ENCODE measurements at regions not wholly inside any gene's neighbourhood (a gene's known extent, or its start where the extent isn't known, plus 50 kb on each side); places are given as distances from the start of the nearest gene placed in this dataset.
A peak's percentile ranks its signal among the peaks of the same experiment; 100 is the strongest.

- TF ChIP-seq POLR2A (IDR thresholded peaks at IDR 0.05; ENCODE audit: low read depth, low read length) (no peak), POLR2AphosphoS5 (IDR thresholded peaks at IDR 0.05; ENCODE audit: low read depth, low read length) (no peak), TAF1 (IDR thresholded peaks at IDR 0.05; ENCODE audit: borderline replicate concordance, low read depth, low read length) (no peak)
- no peak for FAIRE-seq
- no peak for DNase-seq (ENCODE audit: insufficient read length)
Observed at GRCh38 chr4:123579961-123580360, 183.4 kb downstream of the SPRY1 start.

- no peak for DNase-seq (ENCODE audit: insufficient read length)
- no peak for TF ChIP-seq POLR2A (IDR thresholded peaks at IDR 0.05; ENCODE audit: low read depth, low read length)
- TF ChIP-seq POLR2AphosphoS5 (IDR thresholded peaks at IDR 0.05; ENCODE audit: low read depth, low read length), result no peak
- no peak for TF ChIP-seq TAF1 (IDR thresholded peaks at IDR 0.05; ENCODE audit: borderline replicate concordance, low read depth, low read length)
- FAIRE-seq, result no peak
Observed at GRCh38 chr4:123580981-123581664, 184.5 kb downstream of the SPRY1 start.

GRCh38 chr4:123581802-123582201 lies 185.2 kb downstream of the SPRY1 start:
- DNase-seq (ENCODE audit: insufficient read length) (no peak), FAIRE-seq (no peak)
- no peak for TF ChIP-seq TAF1 (IDR thresholded peaks at IDR 0.05; ENCODE audit: borderline replicate concordance, low read depth, low read length)
- no peak for TF ChIP-seq POLR2AphosphoS5 (IDR thresholded peaks at IDR 0.05; ENCODE audit: low read depth, low read length)
- TF ChIP-seq POLR2A (IDR thresholded peaks at IDR 0.05; ENCODE audit: low read depth, low read length), result no peak

GRCh38 chr4:123583043-123583442 lies 186.4 kb downstream of the SPRY1 start:
- no peak for FAIRE-seq
- no peak for DNase-seq (ENCODE audit: insufficient read length)
- no peak for TF ChIP-seq TAF1 (IDR thresholded peaks at IDR 0.05; ENCODE audit: borderline replicate concordance, low read depth, low read length)
- no peak for TF ChIP-seq POLR2AphosphoS5 (IDR thresholded peaks at IDR 0.05; ENCODE audit: low read depth, low read length)
- no peak for TF ChIP-seq POLR2A (IDR thresholded peaks at IDR 0.05; ENCODE audit: low read depth, low read length)

- DNase-seq (ENCODE audit: insufficient read length) (no peak), FAIRE-seq (no peak)
- TF ChIP-seq TAF1 (IDR thresholded peaks at IDR 0.05; ENCODE audit: borderline replicate concordance, low read depth, low read length) (no peak), POLR2AphosphoS5 (IDR thresholded peaks at IDR 0.05; ENCODE audit: low read depth, low read length) (no peak)
Observed at GRCh38 chr4:123585111-123585510, 188.5 kb downstream of the SPRY1 start.

GRCh38 chr4:123587983-123588494 lies 191.4 kb downstream of the SPRY1 start:
- no peak for DNase-seq (ENCODE audit: insufficient read length)
- FAIRE-seq, result no peak
- TF ChIP-seq POLR2A (IDR thresholded peaks at IDR 0.05; ENCODE audit: low read depth, low read length) (no peak), POLR2AphosphoS5 (IDR thresholded peaks at IDR 0.05; ENCODE audit: low read depth, low read length) (no peak), TAF1 (IDR thresholded peaks at IDR 0.05; ENCODE audit: borderline replicate concordance, low read depth, low read length) (no peak)

- DNase-seq (ENCODE audit: insufficient read length), result no peak
- peak; percentile 87 for FAIRE-seq
- no peak for TF ChIP-seq TAF1 (IDR thresholded peaks at IDR 0.05; ENCODE audit: borderline replicate concordance, low read depth, low read length)
- no peak for TF ChIP-seq POLR2AphosphoS5 (IDR thresholded peaks at IDR 0.05; ENCODE audit: low read depth, low read length)
- TF ChIP-seq POLR2A (IDR thresholded peaks at IDR 0.05; ENCODE audit: low read depth, low read length), result no peak
Observed at GRCh38 chr4:123588631-123589241, 192.1 kb downstream of the SPRY1 start.

GRCh38 chr4:123589301-123589700 lies 192.7 kb downstream of the SPRY1 start:
- TF ChIP-seq POLR2A (IDR thresholded peaks at IDR 0.05; ENCODE audit: low read depth, low read length) (no peak), TAF1 (IDR thresholded peaks at IDR 0.05; ENCODE audit: borderline replicate concordance, low read depth, low read length) (no peak), POLR2AphosphoS5 (IDR thresholded peaks at IDR 0.05; ENCODE audit: low read depth, low read length) (no peak)
- no peak for FAIRE-seq
- DNase-seq (ENCODE audit: insufficient read length), result no peak

- DNase-seq (ENCODE audit: insufficient read length), result no peak
- FAIRE-seq, result no peak
- TF ChIP-seq POLR2A (IDR thresholded peaks at IDR 0.05; ENCODE audit: low read depth, low read length) (no peak), TAF1 (IDR thresholded peaks at IDR 0.05; ENCODE audit: borderline replicate concordance, low read depth, low read length) (no peak), POLR2AphosphoS5 (IDR thresholded peaks at IDR 0.05; ENCODE audit: low read depth, low read length) (no peak)
Observed at GRCh38 chr4:123591875-123592274, 195.3 kb downstream of the SPRY1 start.

- TF ChIP-seq TAF1 (IDR thresholded peaks at IDR 0.05; ENCODE audit: borderline replicate concordance, low read depth, low read length), result no peak
- no peak for TF ChIP-seq POLR2AphosphoS5 (IDR thresholded peaks at IDR 0.05; ENCODE audit: low read depth, low read length)
- no peak for TF ChIP-seq POLR2A (IDR thresholded peaks at IDR 0.05; ENCODE audit: low read depth, low read length)
- no peak for DNase-seq (ENCODE audit: insufficient read length)
- no peak for FAIRE-seq
Observed at GRCh38 chr4:123593655-123594054, 197.1 kb downstream of the SPRY1 start.

GRCh38 chr4:123596805-123597204 lies 200.2 kb downstream of the SPRY1 start:
- no peak for FAIRE-seq
- no peak for DNase-seq (ENCODE audit: insufficient read length)
- TF ChIP-seq POLR2A (IDR thresholded peaks at IDR 0.05; ENCODE audit: low read depth, low read length) (no peak), TAF1 (IDR thresholded peaks at IDR 0.05; ENCODE audit: borderline replicate concordance, low read depth, low read length) (no peak), POLR2AphosphoS5 (IDR thresholded peaks at IDR 0.05; ENCODE audit: low read depth, low read length) (no peak)

GRCh38 chr4:123597586-123597985 lies 201.0 kb downstream of the SPRY1 start:
- no peak for DNase-seq (ENCODE audit: insufficient read length)
- FAIRE-seq, result no peak
- no peak for TF ChIP-seq POLR2AphosphoS5 (IDR thresholded peaks at IDR 0.05; ENCODE audit: low read depth, low read length)

All from GM12892 (cell line).